ENCODE measurements at regions not wholly inside any gene's neighbourhood (a gene's known extent, or its start where the extent isn't known, plus 50 kb on each side); places are given as distances from the start of the nearest gene placed in this dataset.

DNA sequence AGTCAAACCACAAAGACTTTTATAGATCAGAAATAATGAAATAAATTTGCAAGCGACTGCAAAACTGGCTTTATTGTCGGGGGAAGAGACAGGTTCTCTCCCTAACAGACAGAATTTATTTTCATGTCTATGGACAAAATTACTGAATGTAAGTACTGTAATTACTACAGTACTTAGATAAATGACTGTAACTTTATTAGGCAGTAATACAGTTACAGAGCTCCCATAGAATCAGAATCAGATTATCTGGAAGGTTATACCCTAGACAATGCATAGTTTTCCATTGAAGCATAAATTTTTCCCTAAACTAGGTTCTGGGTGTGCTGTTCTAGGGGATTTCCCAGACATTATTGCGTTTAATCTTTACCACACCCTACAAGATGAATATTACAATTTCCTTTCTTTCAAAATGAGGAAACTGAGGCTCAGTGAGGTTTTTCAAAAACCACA, 114.2 kb downstream of the C12orf75 start:
- ATAC-seq (no peak), DNase-seq (ENCODE audit: low read depth, low spot score) (no peak), FAIRE-seq (no peak)
- H4K20me1 ChIP-seq (ENCODE audit: control insufficient read depth, insufficient read depth), result no peaks in the 10 kb centered on the region
- no peaks in the 10 kb centered on the region for H3K79me2 ChIP-seq (ENCODE audit: control insufficient read depth, insufficient read depth, low read length)
- H3K9ac ChIP-seq (ENCODE audit: control insufficient read depth, insufficient read depth, low read length), result no peak overlapping the region
- RAD21 ChIA-PET (ENCODE audit: unreplicated experiment), result interaction anchor here (0.6 kb wide), 2 partner anchors 418 to 690 kb away, joined by 3 to 4 read pairs; no protein-coding TSS in a partner anchor
- POLR2A ChIA-PET, result no interaction called here
- no peaks in the 10 kb centered on the region for H3K4me1 ChIP-seq (ENCODE audit: control insufficient read depth, insufficient read depth, low read length)
- H3K9me3 ChIP-seq (replicated peaks; ENCODE audit: control insufficient read depth, insufficient read depth, low read length), result no peaks in the 10 kb centered on the region
- intact Hi-C loops (cut with micrococcal nuclease; ENCODE audit: unreplicated experiment) (no loop called here), in situ Hi-C loops (cut with MboI) (no loop called here)
- TF ChIP-seq SPI1 (IDR thresholded peaks at IDR 0.05; ENCODE audit: borderline replicate concordance, insufficient read depth, low read depth, low read length) (no peak), KAT2A (conservative IDR thresholded peaks at IDR 0.05; ENCODE audit: control insufficient read depth, low read depth, low read length) (no peak), HDGF (IDR thresholded peaks at IDR 0.05) (no peak), GABPA (IDR thresholded peaks at IDR 0.05; ENCODE audit: low read depth) (no peak), EGR1 (IDR thresholded peaks at IDR 0.05; ENCODE audit: borderline replicate concordance in 1 of 2, low read depth in 2 of 2, low read length in 2 of 2) (no peak), BMI1 (IDR thresholded peaks at IDR 0.05; ENCODE audit: borderline replicate concordance) (no peak), E4F1 (IDR thresholded peaks at IDR 0.05; ENCODE audit: borderline replicate concordance, partially characterized antibody) (no peak), ZBTB33 (IDR thresholded peaks at IDR 0.05) (no peak), NFYB (IDR thresholded peaks at IDR 0.05; ENCODE audit: insufficient read depth, low read depth, low read length) (no peak), PAX8 (IDR thresholded peaks at IDR 0.05) (no peak)
- TF ChIP-seq, protein P1, sequence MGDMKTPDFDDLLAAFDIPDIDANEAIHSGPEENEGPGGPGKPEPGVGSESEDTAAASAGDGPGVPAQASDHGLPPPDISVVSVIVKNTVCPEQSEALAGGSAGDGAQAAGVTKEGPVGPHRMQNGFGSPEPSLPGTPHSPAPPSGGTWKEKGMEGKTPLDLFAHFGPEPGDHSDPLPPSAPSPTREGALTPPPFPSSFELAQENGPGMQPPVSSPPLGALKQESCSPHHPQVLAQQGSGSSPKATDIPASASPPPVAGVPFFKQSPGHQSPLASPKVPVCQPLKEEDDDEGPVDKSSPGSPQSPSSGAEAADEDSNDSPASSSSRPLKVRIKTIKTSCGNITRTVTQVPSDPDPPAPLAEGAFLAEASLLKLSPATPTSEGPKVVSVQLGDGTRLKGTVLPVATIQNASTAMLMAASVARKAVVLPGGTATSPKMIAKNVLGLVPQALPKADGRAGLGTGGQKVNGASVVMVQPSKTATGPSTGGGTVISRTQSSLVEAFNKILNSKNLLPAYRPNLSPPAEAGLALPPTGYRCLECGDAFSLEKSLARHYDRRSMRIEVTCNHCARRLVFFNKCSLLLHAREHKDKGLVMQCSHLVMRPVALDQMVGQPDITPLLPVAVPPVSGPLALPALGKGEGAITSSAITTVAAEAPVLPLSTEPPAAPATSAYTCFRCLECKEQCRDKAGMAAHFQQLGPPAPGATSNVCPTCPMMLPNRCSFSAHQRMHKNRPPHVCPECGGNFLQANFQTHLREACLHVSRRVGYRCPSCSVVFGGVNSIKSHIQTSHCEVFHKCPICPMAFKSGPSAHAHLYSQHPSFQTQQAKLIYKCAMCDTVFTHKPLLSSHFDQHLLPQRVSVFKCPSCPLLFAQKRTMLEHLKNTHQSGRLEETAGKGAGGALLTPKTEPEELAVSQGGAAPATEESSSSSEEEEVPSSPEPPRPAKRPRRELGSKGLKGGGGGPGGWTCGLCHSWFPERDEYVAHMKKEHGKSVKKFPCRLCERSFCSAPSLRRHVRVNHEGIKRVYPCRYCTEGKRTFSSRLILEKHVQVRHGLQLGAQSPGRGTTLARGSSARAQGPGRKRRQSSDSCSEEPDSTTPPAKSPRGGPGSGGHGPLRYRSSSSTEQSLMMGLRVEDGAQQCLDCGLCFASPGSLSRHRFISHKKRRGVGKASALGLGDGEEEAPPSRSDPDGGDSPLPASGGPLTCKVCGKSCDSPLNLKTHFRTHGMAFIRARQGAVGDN (IDR thresholded peaks at IDR 0.05), result no peak
- TF ChIP-seq, protein P2, sequence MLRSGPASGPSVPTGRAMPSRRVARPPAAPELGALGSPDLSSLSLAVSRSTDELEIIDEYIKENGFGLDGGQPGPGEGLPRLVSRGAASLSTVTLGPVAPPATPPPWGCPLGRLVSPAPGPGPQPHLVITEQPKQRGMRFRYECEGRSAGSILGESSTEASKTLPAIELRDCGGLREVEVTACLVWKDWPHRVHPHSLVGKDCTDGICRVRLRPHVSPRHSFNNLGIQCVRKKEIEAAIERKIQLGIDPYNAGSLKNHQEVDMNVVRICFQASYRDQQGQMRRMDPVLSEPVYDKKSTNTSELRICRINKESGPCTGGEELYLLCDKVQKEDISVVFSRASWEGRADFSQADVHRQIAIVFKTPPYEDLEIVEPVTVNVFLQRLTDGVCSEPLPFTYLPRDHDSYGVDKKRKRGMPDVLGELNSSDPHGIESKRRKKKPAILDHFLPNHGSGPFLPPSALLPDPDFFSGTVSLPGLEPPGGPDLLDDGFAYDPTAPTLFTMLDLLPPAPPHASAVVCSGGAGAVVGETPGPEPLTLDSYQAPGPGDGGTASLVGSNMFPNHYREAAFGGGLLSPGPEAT (IDR thresholded peaks at IDR 0.05; ENCODE audit: low read depth), result no peak
- 27% methylated on average over 3 of the region's 3 CpGs for WGBS (ENCODE audit: insufficient coverage, insufficient replicate concordance, low lambda C conversion rate, missing lambda C conversion rate)
- no peak overlapping the region for H3K27ac ChIP-seq (ENCODE audit: control insufficient read depth, insufficient read depth)
- H2AFZ ChIP-seq (ENCODE audit: control insufficient read depth, low read depth, low read length), result no peak overlapping the region
- H3K4me2 ChIP-seq (ENCODE audit: control insufficient read depth, insufficient read depth), result no peak overlapping the region
- no peaks in the 10 kb centered on the region for H3K36me3 ChIP-seq (ENCODE audit: control insufficient read depth in 2 of 2, insufficient read depth in 2 of 2, low read length in 1 of 2)
- H3K4me3 ChIP-seq, result no peak overlapping the region
- BruUV-seq (replicated peaks), result no TSS peak
- CTCF ChIA-PET, result no interaction called here
- peaks cover 0 to 2% of the 10 kb centered on the region in 2 experiments; a peak in 1 of 4 replicates for H3K27me3 ChIP-seq (replicated peaks in 1 of 2; ENCODE audit: control insufficient read depth in 2 of 2, insufficient read depth in 2 of 2, low read length in 1 of 2)
- SMC1A ChIA-PET (ENCODE audit: uncharacterized antibody, unreplicated experiment), result interaction anchor here (0.9 kb wide), 1 partner anchor 10 kb away, joined by 4 read pairs; no protein-coding TSS in a partner anchor
